Activated CD8-positive, alpha-beta memory T cell treated with anti-CD3 and anti-CD28 coated beads for 1 hour (primary cell): ENCODE measurements at regions not wholly inside any gene's neighbourhood (a gene's known extent, or its start where the extent isn't known, plus 50 kb on each side); places are given as distances from the start of the nearest gene placed in this dataset.

Experiments used
- DNase-seq, 2 donors: peaks; one replicate each; pipeline ENCODE4 v3.0.0-alpha.2; 2020; ENCODE audit warnings: low read depth in 1 of 2; ENCODE audit errors: extremely low read depth in 1 of 2

DNA sequence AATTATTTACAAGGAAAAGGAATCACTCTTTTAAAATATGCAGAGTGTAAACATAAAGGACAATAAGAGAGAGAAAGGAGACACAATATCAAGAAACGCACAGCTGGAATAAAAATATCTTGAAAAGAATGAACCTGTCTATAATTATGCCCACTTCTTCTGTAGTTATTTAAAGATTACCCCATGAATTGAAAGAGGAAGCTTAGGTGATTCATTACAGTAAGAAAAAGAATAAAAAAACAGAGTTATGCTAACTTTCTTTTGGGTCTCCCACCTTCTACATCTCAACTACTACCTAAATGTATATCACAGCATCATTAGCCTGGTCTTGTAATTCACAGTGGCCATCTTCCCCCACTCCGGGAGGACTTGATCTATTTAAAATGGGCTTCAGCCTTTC, 182.1 kb downstream of the MRPL39 start:
- no peak for DNase-seq

- DNase-seq: no peak
These were observed 182.6 kb downstream of the MRPL39 start for GRCh38 chr21:25424634-25425033.

DNA sequence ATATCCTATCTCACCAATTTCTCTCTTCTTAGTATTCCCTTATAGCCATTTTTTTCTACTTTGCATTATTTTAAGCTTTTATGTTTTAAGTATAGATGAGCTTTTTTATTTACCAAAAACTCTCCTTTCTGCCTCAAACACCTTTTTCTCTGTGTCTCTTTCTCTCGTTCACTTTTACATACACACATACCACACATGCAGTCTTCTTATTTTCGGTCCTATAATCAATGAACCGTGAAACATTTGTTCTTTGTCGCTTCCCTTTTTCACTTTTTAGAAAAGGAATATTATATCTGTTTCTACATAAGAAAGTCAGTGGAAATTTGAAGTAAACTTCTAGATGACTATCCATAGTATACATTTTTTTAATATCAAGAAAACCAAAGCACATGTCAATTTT, 183.2 kb downstream of the MRPL39 start:
- no peak for DNase-seq

DNA sequence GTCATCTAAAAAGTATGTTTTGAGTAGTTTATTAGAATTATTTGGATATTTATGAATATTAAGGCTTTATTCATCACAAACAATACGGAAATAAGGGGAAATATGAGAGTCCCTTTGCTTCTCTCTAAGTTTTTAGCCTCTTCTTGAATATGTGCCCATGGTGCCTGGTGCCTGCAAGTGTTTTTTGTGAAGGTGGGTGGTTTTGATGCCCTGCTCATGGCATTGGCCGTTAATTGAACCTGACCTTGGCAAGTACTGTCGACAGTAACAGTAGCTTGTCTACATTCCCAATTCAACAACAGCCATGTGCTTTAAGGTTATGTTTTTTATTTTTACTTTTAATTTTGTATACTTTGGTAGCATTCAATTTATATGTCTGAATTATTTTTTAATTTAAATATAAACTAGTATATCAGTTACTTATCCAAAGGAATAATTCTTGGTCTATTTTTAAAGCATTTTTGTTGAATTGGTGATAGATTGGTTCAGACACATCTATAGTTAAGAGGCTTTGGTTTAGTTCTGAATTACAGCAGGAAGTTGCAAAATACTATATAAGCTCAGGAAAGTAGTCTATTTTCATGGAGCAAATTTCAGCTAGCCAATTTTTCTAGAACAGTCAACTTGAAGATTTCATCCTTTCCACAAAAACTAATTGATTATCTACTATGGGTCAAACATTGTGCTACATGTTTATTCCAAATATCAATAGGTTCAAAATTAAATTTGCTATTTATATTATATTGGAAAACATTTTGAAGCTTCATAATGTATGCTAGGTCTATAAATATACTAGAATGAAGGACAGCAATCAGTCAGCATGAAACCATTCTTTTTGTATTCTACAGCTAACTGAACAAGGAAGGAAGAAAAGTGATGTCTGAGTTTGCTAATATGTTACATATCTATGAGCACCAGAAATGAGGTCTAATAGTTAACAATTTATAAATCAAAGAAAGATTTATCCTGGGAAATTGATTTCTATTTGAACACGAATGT, 184.4 kb downstream of the MRPL39 start:
- DNase-seq: no peak

DNA sequence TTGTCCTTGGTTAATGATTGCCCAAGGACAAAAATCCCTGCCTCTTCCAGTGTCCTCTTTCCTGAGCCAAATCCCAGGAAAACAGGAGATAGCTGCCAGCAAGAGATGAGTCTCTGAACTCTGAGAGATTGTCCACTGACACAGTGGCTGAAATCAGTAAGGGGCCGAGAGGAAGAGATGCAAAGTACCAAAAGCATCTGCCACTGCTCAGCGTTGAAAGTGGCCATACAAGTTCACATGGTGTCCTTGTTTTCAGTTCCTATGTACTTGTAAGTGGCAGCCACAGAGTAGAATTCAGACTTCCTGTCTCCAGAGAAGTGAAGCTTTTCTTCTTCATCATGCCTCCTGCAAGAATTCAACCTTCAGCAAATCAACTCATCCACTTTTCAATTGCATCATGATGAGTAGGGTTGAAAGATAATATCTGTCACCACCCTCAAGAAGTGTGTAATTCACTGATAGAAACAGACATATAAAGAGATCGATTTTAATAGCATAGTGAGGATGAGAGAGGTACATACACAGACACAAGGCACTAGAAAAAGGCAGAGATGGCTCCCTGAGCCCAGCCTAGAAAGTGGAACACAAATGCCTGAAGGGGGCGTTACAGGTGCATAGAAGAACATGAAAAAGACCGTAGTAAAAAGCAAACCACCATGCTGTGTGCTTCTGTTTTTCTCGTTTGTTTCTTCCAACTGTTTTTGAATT, 185.8 kb downstream of the MRPL39 start:
- DNase-seq: peak; percentile 3 to 5

- DNase-seq: no peak
These were observed 186.4 kb downstream of the MRPL39 start for GRCh38 chr21:25420831-25421230.

- no peak for DNase-seq
These were observed 190.6 kb downstream of the MRPL39 start for GRCh38 chr21:25416669-25417068.

DNA sequence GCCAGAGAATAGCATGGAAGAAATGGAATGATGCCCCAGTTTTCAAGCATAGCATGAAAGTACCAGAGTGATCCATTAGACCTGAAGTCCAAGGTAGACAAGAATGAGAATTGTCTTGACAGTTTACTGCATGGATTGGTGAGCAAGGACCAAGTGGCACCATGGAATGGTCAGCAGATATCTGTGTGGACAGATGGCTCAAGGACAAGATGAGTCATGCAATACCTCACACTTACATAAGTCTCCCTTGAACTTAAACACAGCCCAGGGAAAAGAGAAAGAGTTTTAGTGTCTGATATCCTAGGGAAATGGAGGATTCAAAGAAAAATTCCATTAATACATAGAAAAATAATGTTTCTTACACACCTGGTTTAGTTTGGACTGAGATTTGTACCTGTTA, 195.2 kb downstream of the MRPL39 start:
- no peak for DNase-seq

GRCh38 chr21:25409978-25410377, 197.3 kb downstream of the MRPL39 start:
- no peak for DNase-seq

DNA sequence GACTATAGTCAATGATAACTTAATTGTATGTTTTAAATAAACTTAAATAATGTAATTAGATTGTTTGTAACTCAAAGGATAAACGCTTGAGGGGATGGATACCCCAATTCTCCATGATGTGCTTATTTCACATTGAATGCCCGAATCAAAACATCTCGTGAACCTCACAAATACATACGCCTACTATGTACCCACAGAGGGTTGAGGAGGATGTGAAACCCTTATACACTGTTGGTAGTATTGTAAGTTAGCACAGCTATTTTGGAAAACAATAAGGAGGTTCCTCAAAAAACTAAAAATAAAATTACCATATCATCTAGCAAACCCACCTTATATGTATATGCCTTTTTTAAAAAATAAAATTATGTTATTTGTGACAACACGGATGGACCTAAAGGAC, 198.6 kb downstream of the MRPL39 start:
- no peak for DNase-seq

DNA sequence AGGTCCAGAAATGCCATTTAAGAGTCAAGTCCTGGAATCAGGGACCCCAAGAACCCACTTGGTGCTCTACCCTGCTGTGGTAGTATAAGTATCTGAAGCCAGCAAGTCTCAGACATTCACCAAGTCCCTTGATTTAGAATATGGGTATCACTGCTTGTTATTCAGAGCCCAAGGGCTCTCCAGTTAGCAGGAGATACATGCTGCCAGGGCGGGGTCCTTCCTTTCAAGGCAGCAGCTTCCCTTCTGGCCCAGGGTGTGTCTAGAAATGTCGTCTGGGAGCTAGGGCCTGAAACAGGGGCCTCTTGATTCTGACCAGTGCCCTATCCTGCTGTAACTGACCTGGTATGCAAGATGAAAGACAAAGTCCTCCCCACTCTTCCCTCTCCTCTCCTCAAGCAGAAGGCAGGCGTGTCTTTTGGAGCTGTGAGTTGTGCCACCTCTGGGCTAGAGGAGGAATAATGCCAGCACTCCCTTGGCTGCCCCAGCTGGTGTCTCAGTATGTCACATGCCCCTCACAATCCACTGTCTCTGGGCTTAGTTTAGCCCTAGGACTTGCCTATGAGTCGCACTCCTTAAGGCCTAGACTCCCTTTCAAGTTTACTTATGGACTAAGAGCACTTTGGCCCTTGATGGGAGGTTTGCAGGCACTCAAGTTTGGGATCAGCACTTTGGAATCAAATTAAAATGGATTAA, 200.2 kb downstream of the MRPL39 start:
- no peak for DNase-seq

- DNase-seq: no peak
These were observed 201.3 kb downstream of the MRPL39 start for GRCh38 chr21:25405984-25406383.

DNA sequence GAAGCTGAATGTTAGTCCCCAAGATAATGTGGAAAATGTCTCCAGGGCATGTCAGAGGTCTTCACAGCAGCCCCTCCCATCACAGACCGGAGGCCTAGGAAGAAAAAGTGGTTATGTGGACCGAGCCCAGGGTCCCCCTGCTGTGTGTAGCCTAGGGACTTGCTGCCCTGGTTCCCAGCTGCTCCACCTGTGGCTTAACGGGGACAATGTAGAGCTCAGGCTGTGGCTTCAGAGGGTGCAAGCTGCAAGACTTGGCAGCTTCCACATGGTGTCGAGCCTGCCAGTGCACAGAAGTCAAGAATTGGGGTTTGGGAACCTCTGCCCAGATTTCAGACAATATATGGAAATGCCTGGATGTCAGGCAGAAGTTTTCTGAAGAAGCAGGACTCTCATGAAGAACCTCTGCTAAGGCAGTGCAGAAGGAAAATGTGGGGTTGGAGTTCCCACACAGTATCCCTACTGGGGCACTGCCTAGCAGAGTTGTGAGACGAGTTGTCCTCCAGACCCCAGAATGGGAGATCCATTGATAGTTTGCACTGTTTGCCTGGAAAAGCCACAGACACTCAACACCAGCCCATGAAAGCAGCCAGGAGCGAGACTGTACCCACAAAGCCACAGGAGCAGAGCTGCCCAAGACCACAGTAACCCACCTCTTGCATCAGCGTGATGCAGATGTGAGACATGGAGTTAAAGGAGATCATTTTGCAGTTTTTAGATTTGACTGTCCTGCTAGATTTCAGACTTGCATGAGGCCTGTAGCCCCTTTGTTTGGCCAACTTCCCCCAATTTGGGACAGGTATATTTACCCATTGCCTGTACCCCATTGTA, 204.9 kb downstream of the MRPL39 start:
- DNase-seq: no peak

DNA sequence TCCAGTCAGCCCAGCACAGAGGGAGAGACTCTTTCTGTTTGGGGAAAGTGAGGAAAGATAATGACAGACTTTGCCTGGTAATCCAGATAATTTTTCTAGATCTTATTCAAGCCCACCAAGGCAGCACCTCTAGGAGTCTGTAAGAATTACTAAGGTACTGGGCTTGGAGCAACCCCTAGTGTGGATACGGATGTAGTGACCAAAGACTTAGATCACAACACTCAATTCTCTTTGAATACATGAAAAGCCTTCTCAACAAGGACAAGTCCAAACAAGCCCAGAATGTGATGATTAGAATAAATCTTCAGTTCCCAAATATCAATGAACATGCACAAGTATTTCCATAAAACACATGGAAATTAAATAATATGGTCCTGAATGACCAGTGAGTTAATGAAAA, 206.9 kb downstream of the MRPL39 start:
- no peak for DNase-seq

DNA sequence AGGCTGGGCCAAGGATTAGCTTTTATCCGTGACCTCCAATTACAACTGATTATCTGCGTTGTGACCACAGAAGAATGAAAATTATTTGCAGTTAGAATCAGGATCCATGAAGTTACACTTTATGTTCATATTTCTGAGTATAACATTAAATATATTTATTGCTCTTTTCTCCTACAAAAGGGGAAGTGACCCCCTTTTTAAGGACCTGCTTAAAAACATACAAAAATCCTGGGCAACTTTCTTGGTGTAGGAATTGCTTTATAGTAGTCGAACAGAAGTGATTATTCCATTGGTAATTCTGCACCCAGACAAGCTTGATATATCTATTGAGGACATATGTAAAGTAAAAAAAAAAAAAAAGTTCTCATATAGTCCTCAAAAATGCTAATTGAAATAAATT, 208.7 kb downstream of the MRPL39 start:
- DNase-seq: no peak

DNA sequence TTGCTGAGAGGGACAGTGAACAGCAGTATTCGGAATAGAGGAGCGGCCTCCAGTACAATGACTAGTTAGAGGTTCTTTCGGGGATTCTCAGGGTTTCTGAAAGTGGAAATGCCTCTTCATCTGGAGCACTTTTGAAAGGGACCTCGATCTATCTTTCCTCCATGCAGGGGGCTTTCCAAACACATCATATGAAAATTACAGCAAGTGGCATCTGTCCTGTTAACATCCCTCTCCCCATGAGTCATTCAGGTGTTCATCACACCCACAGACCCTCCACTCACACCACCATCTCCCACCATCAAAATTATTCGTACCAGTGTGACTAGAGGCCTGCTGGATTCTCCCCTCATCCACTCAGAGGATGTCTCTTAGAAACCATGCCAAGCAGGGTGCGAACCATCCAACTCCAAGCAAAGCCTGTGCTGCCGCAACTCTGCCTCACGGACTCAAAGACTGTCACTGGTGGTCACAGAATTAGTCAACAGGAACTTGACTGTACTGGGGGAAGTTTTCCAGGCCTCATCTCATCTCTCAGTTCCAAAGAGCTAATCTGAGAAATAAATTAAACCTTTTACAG, 211.1 kb downstream of the MRPL39 start:
- no peak for DNase-seq

DNA sequence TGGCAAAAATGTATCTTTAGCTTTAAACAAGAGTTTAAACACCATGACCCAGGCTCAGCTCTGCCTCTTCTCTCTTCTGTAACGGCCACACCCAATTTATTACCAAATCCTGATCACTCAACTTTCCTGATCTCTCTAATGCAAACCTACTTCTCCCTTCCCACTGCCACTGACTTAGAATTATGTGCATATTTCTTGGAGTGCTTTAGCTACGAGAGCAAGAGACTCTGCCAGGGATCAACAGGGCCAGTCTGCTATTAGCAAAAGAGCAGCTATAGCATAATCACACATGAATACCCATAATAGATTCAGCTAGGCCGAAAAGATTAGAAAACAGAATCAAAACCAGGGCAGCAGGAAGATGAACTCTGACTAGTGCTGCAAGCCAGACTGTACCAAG, 215.5 kb downstream of the MRPL39 start:
- DNase-seq: no peak

DNA sequence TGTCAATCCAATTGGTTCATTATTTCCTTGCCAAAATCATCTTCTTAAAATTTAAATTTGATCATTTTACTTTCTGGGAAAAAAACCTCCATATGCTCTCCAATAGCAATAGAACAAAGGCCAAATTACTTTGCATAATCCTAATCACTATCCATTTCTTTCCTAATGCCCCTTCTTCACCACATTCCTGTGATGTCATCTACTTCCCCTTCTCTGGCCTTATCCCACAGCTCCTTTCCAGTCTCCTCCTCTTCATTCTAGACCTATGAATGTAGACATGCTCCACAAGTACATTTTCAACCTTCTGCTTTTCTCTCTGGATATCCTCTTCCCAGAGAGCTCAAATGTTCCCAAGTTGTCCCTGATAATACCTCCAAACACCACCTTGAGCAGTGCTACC, 216.6 kb downstream of the MRPL39 start:
- DNase-seq: no peak

DNA sequence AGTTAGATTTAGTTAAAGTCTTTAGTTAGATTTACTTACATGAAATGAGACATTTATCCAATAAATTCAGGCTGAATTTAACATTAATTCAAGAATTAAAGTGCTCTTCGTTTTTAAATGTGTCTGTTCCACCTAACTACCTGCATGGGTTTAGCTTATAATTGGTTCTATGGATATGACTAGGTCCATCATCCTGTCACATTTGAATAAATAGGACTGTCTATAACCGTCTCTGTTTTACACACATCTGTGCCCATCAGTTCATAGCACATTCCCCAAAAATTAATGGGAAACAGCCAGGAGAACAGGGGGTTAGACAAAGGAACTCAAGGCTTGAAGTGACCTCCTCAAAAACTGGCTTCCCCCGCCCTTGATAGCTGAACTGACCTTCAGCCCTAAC, 219.6 kb downstream of the MRPL39 start:
- DNase-seq: no peak

GRCh38 chr21:25385911-25386474, 221.3 kb downstream of the MRPL39 start:
- DNase-seq: no peak
